Type B pancreatic cell (in vitro differentiated cells): ENCODE measurements at regions not wholly inside any gene's neighbourhood (a gene's known extent, or its start where the extent isn't known, plus 50 kb on each side); places are given as distances from the start of the nearest gene placed in this dataset.

Experiments
- DNase-seq: peaks from one replicate; pipeline ENCODE4 v3.0.0; 2021; ENCODE audit warnings: mixed read lengths; ENCODE audit not compliant: unreplicated experiment; ENCODE audit errors: extremely low spot score
- H3K27ac Mint-ChIP-seq: 2 replicates; pipeline ENCODE4 v1.8.0; 2021; ENCODE audit warnings: mild to moderate bottlenecking, mixed read lengths
- H3K27me3 Mint-ChIP-seq: 2 replicates; pipeline ENCODE4 v1.8.0; 2021; ENCODE audit warnings: mixed read lengths
- H3K36me3 Mint-ChIP-seq: 2 replicates; pipeline ENCODE4 v1.8.0; 2021; ENCODE audit warnings: mixed read lengths
- H3K4me1 Mint-ChIP-seq: one replicate; pipeline ENCODE4 v1.8.0; 2021; ENCODE audit warnings: mixed read lengths; ENCODE audit not compliant: unreplicated experiment
- H3K4me3 Mint-ChIP-seq: 2 replicates; pipeline ENCODE4 v1.8.0; 2021; ENCODE audit warnings: mild to moderate bottlenecking, mixed read lengths
- H3K9me3 Mint-ChIP-seq: 2 replicates; pipeline ENCODE4 v1.8.0; 2021; ENCODE audit warnings: mixed read lengths
- TF ChIP-seq, protein P1 (sequence below): fragments of 200-600 bp; sonication (generic); conservative IDR thresholded peaks from 2 replicates; pipeline ENCODE4 v1.5.0; 2021; ENCODE audit warnings: antibody characterized with exemption, mild to moderate bottlenecking

DNA sequence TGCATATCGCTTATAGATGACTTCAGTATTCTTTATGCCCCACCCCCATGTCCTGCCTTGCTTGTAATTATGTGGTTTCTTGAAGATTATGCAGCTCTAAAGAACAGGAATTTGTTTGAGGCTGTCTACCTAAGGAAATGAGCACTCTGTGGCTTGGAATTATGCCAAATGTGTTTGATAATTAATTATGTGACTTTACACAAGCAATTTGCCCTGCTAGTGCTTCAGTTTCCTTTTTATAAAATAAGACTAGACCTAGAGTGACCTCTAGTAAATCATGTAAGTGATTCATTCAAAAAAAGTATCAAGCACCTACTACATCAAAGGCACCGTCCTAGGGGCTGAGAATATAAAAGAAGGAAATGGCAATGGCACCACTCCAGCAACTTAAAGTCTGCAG, 491.5 kb upstream of the KIRREL3 start:
- H3K4me1 Mint-ChIP-seq, result peaks cover 3% of the 10 kb centered on the region
- H3K36me3 Mint-ChIP-seq, result no peaks in the 10 kb centered on the region
- TF ChIP-seq, protein P1, sequence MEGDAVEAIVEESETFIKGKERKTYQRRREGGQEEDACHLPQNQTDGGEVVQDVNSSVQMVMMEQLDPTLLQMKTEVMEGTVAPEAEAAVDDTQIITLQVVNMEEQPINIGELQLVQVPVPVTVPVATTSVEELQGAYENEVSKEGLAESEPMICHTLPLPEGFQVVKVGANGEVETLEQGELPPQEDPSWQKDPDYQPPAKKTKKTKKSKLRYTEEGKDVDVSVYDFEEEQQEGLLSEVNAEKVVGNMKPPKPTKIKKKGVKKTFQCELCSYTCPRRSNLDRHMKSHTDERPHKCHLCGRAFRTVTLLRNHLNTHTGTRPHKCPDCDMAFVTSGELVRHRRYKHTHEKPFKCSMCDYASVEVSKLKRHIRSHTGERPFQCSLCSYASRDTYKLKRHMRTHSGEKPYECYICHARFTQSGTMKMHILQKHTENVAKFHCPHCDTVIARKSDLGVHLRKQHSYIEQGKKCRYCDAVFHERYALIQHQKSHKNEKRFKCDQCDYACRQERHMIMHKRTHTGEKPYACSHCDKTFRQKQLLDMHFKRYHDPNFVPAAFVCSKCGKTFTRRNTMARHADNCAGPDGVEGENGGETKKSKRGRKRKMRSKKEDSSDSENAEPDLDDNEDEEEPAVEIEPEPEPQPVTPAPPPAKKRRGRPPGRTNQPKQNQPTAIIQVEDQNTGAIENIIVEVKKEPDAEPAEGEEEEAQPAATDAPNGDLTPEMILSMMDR, result no peak
- H3K9me3 Mint-ChIP-seq, result no peaks in the 10 kb centered on the region
- no peak overlapping the region for H3K4me3 Mint-ChIP-seq
- peaks cover 3% of the 10 kb centered on the region for H3K27me3 Mint-ChIP-seq
- H3K27ac Mint-ChIP-seq, result no peak overlapping the region
- DNase-seq, result no peak

DNA sequence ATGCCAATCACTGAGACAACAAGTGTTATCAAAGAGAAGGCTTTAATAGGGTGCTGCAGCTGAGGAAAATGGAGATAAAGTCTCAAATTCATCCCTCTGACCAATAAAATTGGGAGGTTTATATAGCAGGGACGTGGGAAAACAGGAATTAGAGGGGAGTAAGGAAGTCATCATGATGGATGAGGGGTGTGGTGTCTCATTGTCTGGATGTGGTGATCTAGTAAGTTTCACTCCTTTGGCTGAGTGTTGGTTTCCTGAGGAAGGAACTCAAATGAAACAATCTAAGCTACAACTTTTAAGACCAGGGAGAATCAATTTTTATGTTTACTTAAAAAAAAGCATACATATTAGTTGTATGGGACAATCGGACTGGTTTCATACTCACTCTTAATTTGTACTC, 491.0 kb upstream of the KIRREL3 start:
- TF ChIP-seq, protein P1, result no peak
- Mint-ChIP-seq H3K9me3 (no peaks in the 10 kb centered on the region), H3K36me3 (no peaks in the 10 kb centered on the region), H3K27me3 (peaks cover 3% of the 10 kb centered on the region), H3K4me3 (no peak overlapping the region), H3K27ac (no peak overlapping the region), H3K4me1 (peaks cover 3% of the 10 kb centered on the region)
- DNase-seq, result no peak

DNA sequence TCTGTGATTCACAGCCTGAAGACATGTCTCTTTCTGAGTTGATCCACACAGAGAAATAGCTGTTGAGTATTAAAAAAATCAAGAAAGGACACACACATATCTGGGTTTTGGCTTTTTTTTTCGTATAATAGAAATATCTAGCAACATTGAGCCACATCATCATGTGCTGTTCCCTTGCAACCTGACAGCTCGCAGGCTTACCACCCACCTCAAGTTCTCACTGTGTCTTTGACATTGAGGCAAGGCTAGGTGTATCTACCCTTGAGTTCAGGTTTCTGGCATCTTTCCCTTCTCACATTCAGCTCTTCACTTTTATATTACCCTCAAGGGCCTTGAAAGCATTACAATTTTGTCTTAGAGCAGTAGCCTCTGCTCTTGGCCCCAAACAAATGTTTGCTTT, 490.3 kb upstream of the KIRREL3 start:
- H3K9me3 Mint-ChIP-seq, result no peaks in the 10 kb centered on the region
- no peak overlapping the region for H3K4me3 Mint-ChIP-seq
- TF ChIP-seq, protein P1, result no peak
- H3K27me3 Mint-ChIP-seq, result no peaks in the 10 kb centered on the region
- peaks cover 3% of the 10 kb centered on the region for H3K4me1 Mint-ChIP-seq
- no peak for DNase-seq
- H3K27ac Mint-ChIP-seq, result no peak overlapping the region
- H3K36me3 Mint-ChIP-seq, result no peaks in the 10 kb centered on the region

DNA sequence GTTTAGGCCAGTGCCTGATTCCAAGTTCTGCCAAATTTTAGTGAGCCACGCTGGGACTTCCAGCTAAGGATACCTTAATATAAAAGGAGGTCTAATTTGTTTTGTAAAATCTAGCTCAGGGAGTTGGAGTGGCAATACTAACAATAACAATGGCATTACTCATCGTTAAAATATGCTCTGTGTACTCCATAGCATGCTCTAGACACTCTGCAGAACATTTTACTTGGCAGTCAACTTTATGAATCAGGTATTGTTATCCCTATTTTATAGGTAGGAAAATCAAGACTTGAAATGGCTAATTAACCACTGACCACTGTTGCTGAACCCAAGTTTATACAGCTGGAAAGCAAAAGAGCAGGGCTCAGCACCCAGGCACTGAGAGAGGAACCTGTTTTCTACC, 485.0 kb upstream of the KIRREL3 start:
- no peak overlapping the region for H3K4me3 Mint-ChIP-seq
- H3K4me1 Mint-ChIP-seq, result no peaks in the 10 kb centered on the region
- TF ChIP-seq, protein P1, result no peak
- H3K36me3 Mint-ChIP-seq, result no peaks in the 10 kb centered on the region
- no peak overlapping the region for H3K27ac Mint-ChIP-seq
- no peaks in the 10 kb centered on the region for H3K9me3 Mint-ChIP-seq
- no peak for DNase-seq
- no peaks in the 10 kb centered on the region for H3K27me3 Mint-ChIP-seq

DNA sequence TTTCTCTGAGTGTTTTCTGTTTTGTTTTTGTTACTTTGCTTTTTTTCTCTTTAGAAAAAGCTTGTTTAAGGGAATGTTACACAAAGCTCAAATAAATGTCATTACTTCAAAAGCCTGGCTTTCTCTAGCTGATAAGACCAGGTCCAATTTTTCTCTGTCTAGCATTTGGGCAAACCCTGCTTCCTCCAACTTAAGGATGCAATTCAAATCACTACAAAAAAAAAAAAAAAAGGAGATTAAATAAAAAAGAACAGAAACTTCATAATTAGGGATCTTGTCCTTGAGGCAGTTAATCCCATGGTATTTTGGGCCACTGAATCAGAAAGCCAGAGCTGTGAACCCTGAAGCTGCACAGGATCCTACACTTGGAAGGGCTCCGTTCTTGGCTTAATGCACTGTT, 480.8 kb upstream of the KIRREL3 start:
- DNase-seq, result no peak
- TF ChIP-seq, protein P1, result no peak
- peaks cover 11% of the 10 kb centered on the region for H3K27me3 Mint-ChIP-seq
- H3K36me3 Mint-ChIP-seq, result no peaks in the 10 kb centered on the region
- no peaks in the 10 kb centered on the region for H3K4me1 Mint-ChIP-seq
- no peaks in the 10 kb centered on the region for H3K9me3 Mint-ChIP-seq
- H3K27ac Mint-ChIP-seq, result no peak overlapping the region
- H3K4me3 Mint-ChIP-seq, result no peak overlapping the region

DNA sequence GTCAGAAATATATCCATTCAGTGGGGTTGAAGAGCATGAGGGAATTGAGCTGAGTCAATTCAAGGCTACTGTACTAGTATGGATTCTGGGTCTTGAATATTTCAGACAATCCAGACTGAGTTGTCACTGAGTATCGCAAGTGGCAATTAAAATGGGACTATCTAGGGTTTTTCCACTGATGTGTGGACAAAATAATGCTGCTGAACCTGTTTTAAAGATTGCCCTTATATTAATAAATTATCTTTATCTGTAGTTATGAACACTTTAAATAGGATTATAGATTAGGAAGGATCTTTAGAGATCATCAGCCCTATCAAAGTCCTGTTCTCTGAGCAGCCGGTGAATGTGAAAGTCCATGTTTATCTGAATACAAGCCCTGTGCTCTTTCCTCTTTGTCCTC, 478.3 kb upstream of the KIRREL3 start:
- no peaks in the 10 kb centered on the region for H3K36me3 Mint-ChIP-seq
- no peaks in the 10 kb centered on the region for H3K9me3 Mint-ChIP-seq
- H3K27me3 Mint-ChIP-seq, result peaks cover 28% of the 10 kb centered on the region
- TF ChIP-seq, protein P1, result no peak
- H3K4me3 Mint-ChIP-seq, result no peak overlapping the region
- H3K4me1 Mint-ChIP-seq, result peaks cover 7% of the 10 kb centered on the region
- no peak overlapping the region for H3K27ac Mint-ChIP-seq
- DNase-seq, result no peak
